Esophagus mucosa (tissue), 1 donor: ENCODE measurements at regions not wholly inside any gene's neighbourhood (a gene's known extent, or its start where the extent isn't known, plus 50 kb on each side); places are given as distances from the start of the nearest gene placed in this dataset.
"Not testable (repeated sequence)": the region's sequence is repeated elsewhere in the genome, so short reads cannot be mapped to it uniquely, and the experiment has no call there.

Source experiments
- ATAC-seq: fragments of 200-7000 bp; cut with Tn5 transposase; one replicate; pipeline ENCODE4 v1.9.1; 2020
- donor health status: DM: yes; HTN: yes; CAD: no.

- ATAC-seq: not testable (repeated sequence)
Observed at GRCh38 chr7:76849887-76850563, 182.1 kb downstream of the SPDYE17 start.

GRCh38 chr7:76839879-76840278, 192.3 kb downstream of the SPDYE17 start:
- not testable (repeated sequence) for ATAC-seq

GRCh38 chr7:76839214-76839613, 192.9 kb downstream of the SPDYE17 start:
- ATAC-seq: not testable (repeated sequence)

- not testable (repeated sequence) for ATAC-seq
Observed at GRCh38 chr7:76838357-76838756, 193.8 kb downstream of the SPDYE17 start.

- peak; percentile 98 for ATAC-seq
Observed at GRCh38 chr7:76829233-76829632, 202.2 kb upstream of the POMZP3 start.

- not testable (repeated sequence) for ATAC-seq
Observed at GRCh38 chr7:76826181-76826580, 199.1 kb upstream of the POMZP3 start.

GRCh38 chr7:76809856-76810255, 182.8 kb upstream of the POMZP3 start:
- not testable (repeated sequence) for ATAC-seq

- ATAC-seq: not testable (repeated sequence)
Observed at GRCh38 chr7:76807588-76808100, 180.6 kb upstream of the POMZP3 start.

- ATAC-seq: not testable (repeated sequence)
Observed at GRCh38 chr7:76806460-76806859, 179.4 kb upstream of the POMZP3 start.

- ATAC-seq: peak; percentile 70
Observed at GRCh38 chr7:76806010-76806409, 178.9 kb upstream of the POMZP3 start.

GRCh38 chr7:76805262-76805661, 178.2 kb upstream of the POMZP3 start:
- ATAC-seq: not testable (repeated sequence)

- ATAC-seq: not testable (repeated sequence)
Observed at GRCh38 chr7:76797639-76798038, 170.6 kb upstream of the POMZP3 start.

- ATAC-seq: not testable (repeated sequence)
Observed at GRCh38 chr7:76780693-76781092, 153.6 kb upstream of the POMZP3 start.

GRCh38 chr7:76774279-76774678, 147.2 kb upstream of the POMZP3 start:
- not testable (repeated sequence) for ATAC-seq

GRCh38 chr7:76771980-76772379, 144.9 kb upstream of the POMZP3 start:
- not testable (repeated sequence) for ATAC-seq

- ATAC-seq: not testable (repeated sequence)
Observed at GRCh38 chr7:76763977-76764376, 136.9 kb upstream of the POMZP3 start.

- peak; percentile 31 for ATAC-seq
Observed at GRCh38 chr7:76760546-76761220, 133.6 kb upstream of the POMZP3 start.

GRCh38 chr7:76739538-76739937, 112.5 kb upstream of the POMZP3 start:
- not testable (repeated sequence) for ATAC-seq

GRCh38 chr7:76736724-76737123, 109.6 kb upstream of the POMZP3 start:
- ATAC-seq: peak; percentile 77

GRCh38 chr7:76736091-76736490, 109.0 kb upstream of the POMZP3 start:
- ATAC-seq: not testable (repeated sequence)

- ATAC-seq: not testable (repeated sequence)
Observed at GRCh38 chr7:76735668-76736067, 108.6 kb upstream of the POMZP3 start.

- ATAC-seq: not testable (repeated sequence)
Observed at GRCh38 chr7:76728571-76728974, 101.5 kb upstream of the POMZP3 start.

- peak; percentile 82 for ATAC-seq
Observed at GRCh38 chr7:76723928-76724327, 96.8 kb upstream of the POMZP3 start.

GRCh38 chr7:76716551-76716950, 89.5 kb upstream of the POMZP3 start:
- ATAC-seq: not testable (repeated sequence)
